CD4-positive, alpha-beta T cell (primary cell): ENCODE measurements at regions not wholly inside any gene's neighbourhood (a gene's known extent, or its start where the extent isn't known, plus 50 kb on each side); places are given as distances from the start of the nearest gene placed in this dataset.

Experiments used
- ATAC-seq: fragments of 200-7000 bp; cut with Tn5 transposase; one replicate; pipeline ENCODE4 v1.10.0; 2022; ENCODE audit warnings: mild to moderate bottlenecking; ENCODE audit not compliant: poor library complexity
- CTCF ChIA-PET: fragments of 350-600 bp; sonication (Branson Sonifier 250); formaldehyde crosslinking; loops from one replicate; lab custom pipeline; 2021; ENCODE audit warnings: antibody characterized with exemption, inconsistent platforms; lab: Charles Lee
- POLR2A ChIA-PET: fragments of 350-600 bp; sonication (Branson Sonifier 250); formaldehyde crosslinking; loops from one replicate; lab custom pipeline; 2021; ENCODE audit warnings: antibody characterized with exemption, inconsistent platforms; lab: Charles Lee
- DNase-seq, 14 experiments: peaks; one replicate each; pipeline ENCODE4 v3.0.0-alpha.2; 2013 to 2020; ENCODE audit warnings: mixed read lengths in 2 of 14
- H3K27ac ChIP-seq, 2 donors: one replicate each; pipeline versions ENCODE4 v1.5.1 to v1.7.0; 2013; ENCODE audit warnings: low read length in 2 of 2, low read depth in 1 of 2, mild to moderate bottlenecking in 1 of 2
- H3K27me3 ChIP-seq, 2 experiments: 1 replicate in 1 of 2; 2 replicates in 1 of 2; pipeline versions ENCODE4 v1.6.1 to v1.7.0; 2013; ENCODE audit warnings: low read length in 2 of 2, control low read depth in 1 of 2, mild to moderate bottlenecking in 1 of 2, moderate library complexity in 1 of 2; ENCODE audit not compliant: insufficient read depth in 2 of 2, control insufficient read depth in 1 of 2
- H3K36me3 ChIP-seq: one replicate; pipeline ENCODE4 v1.6.1; 2013; ENCODE audit warnings: low read length, control low read depth; ENCODE audit not compliant: insufficient read depth
- H3K4me1 ChIP-seq: one replicate; pipeline ENCODE4 v1.6.1; 2013; ENCODE audit warnings: low read length, control low read depth; ENCODE audit not compliant: insufficient read depth
- H3K4me3 ChIP-seq: one replicate; pipeline ENCODE4 v1.5.1; 2013; ENCODE audit warnings: mild to moderate bottlenecking, low read length, moderate library complexity
- H3K9me3 ChIP-seq, 2 experiments: 1 replicate in 1 of 2; 2 replicates in 1 of 2; pipeline versions ENCODE4 v1.6.1 to v1.7.0; 2013; ENCODE audit warnings: low read length in 2 of 2, mild to moderate bottlenecking in 2 of 2, control low read depth in 1 of 2, moderate library complexity in 1 of 2; ENCODE audit not compliant: control insufficient read depth in 1 of 2, insufficient read depth in 1 of 2
- H3K27ac Mint-ChIP-seq: one replicate; pipeline ENCODE4 v1.8.0; 2020; ENCODE audit warnings: mixed read lengths
- H3K27me3 Mint-ChIP-seq: one replicate; pipeline ENCODE4 v1.8.0; 2021; ENCODE audit warnings: mixed read lengths
- H3K36me3 Mint-ChIP-seq: one replicate; pipeline ENCODE4 v1.8.0; 2021; ENCODE audit warnings: low read depth, mixed read lengths
- H3K4me1 Mint-ChIP-seq: one replicate; pipeline ENCODE4 v1.8.0; 2021; ENCODE audit warnings: low read depth, mixed read lengths
- H3K4me3 Mint-ChIP-seq: one replicate; pipeline ENCODE4 v1.8.0; 2020; ENCODE audit warnings: mild to moderate bottlenecking, mixed read lengths
- H3K9me3 Mint-ChIP-seq: one replicate; pipeline ENCODE4 v1.8.0; 2020; ENCODE audit warnings: mixed read lengths
- CTCF ChIP-seq: fragments of 200-600 bp; IDR thresholded peaks from one replicate; pipeline ENCODE4 v1.8.0; 2022; ENCODE audit warnings: antibody characterized with exemption, mild to moderate bottlenecking
- intact Hi-C, 2 experiments: fragments of 100-400 bp; cut with DNase I in 1 of 2; cut with micrococcal nuclease in 1 of 2; formaldehyde crosslinking; loops; one replicate each; pipeline versions ENCODE4 v1.15.1 to v1.9.0; 2023 to 2025; cut with DNase I, micrococcal nuclease

- H3K27ac Mint-ChIP-seq = no peak overlapping the region
- intact Hi-C loops = no loop called here
- TF ChIP-seq CTCF = no peak
- no peak overlapping the region for H3K4me3 Mint-ChIP-seq
- ChIA-PET CTCF (no interaction called here), POLR2A (no interaction called here)
- H3K36me3 ChIP-seq = no peaks in the 10 kb centered on the region
- no peaks in the 10 kb centered on the region for H3K9me3 Mint-ChIP-seq
- H3K27ac ChIP-seq = no peak overlapping the region
- no peak for DNase-seq
- no peaks in the 10 kb centered on the region for H3K36me3 Mint-ChIP-seq
- ATAC-seq = no peak
- no peaks in the 10 kb centered on the region for H3K27me3 ChIP-seq
- no peaks in the 10 kb centered on the region for H3K27me3 Mint-ChIP-seq
- H3K9me3 ChIP-seq = no peaks in the 10 kb centered on the region
- H3K4me3 ChIP-seq = no peak overlapping the region
- no peaks in the 10 kb centered on the region for H3K4me1 Mint-ChIP-seq
- no peaks in the 10 kb centered on the region for H3K4me1 ChIP-seq
Measured at GRCh38 chr6:146893690-146894089, 294.9 kb downstream of the ADGB start.

- ChIA-PET CTCF (no interaction called here), POLR2A (no interaction called here)
- H3K27me3 ChIP-seq = no peaks in the 10 kb centered on the region
- H3K27ac Mint-ChIP-seq = no peak overlapping the region
- no peak overlapping the region for H3K4me3 ChIP-seq
- no peaks in the 10 kb centered on the region for H3K4me1 ChIP-seq
- no peaks in the 10 kb centered on the region for H3K27me3 Mint-ChIP-seq
- no peaks in the 10 kb centered on the region for H3K4me1 Mint-ChIP-seq
- H3K9me3 ChIP-seq = no peaks in the 10 kb centered on the region
- intact Hi-C loops = no loop called here
- no peak overlapping the region for H3K4me3 Mint-ChIP-seq
- H3K27ac ChIP-seq = no peak overlapping the region
- DNase-seq (no peak), ATAC-seq (no peak)
- H3K36me3 ChIP-seq = no peaks in the 10 kb centered on the region
- no peaks in the 10 kb centered on the region for H3K9me3 Mint-ChIP-seq
- TF ChIP-seq CTCF = no peak
- no peaks in the 10 kb centered on the region for H3K36me3 Mint-ChIP-seq
Measured at GRCh38 chr6:146894624-146895023, 295.9 kb downstream of the ADGB start.

GRCh38 chr6:146895101-146895771 is 296.5 kb downstream of the ADGB start:
- CTCF ChIA-PET = no interaction called here
- Histone ChIP-seq H3K4me1 (no peaks in the 10 kb centered on the region), H3K36me3 (no peaks in the 10 kb centered on the region), H3K27ac (no peak overlapping the region), H3K27me3 (no peaks in the 10 kb centered on the region), H3K4me3 (no peak overlapping the region), H3K9me3 (no peaks in the 10 kb centered on the region)
- POLR2A ChIA-PET = no interaction called here
- DNase-seq = no peak
- no peak for ATAC-seq
- Mint-ChIP-seq H3K4me3 (no peak overlapping the region), H3K27ac (no peak overlapping the region), H3K9me3 (no peaks in the 10 kb centered on the region), H3K4me1 (no peaks in the 10 kb centered on the region), H3K36me3 (no peaks in the 10 kb centered on the region), H3K27me3 (no peaks in the 10 kb centered on the region)
- TF ChIP-seq CTCF = no peak
- intact Hi-C loops = no loop called here
